HG03066 (cell line): ENCODE measurements at regions not wholly inside any gene's neighbourhood (a gene's known extent, or its start where the extent isn't known, plus 50 kb on each side); places are given as distances from the start of the nearest gene placed in this dataset.

Experiments
- ATAC-seq: cut with Tn5 transposase; IDR thresholded peaks from one replicate; pipeline ENCODE4 v1.9.1; 2021; ENCODE audit warnings: low read depth; ENCODE audit not compliant: unreplicated experiment

DNA sequence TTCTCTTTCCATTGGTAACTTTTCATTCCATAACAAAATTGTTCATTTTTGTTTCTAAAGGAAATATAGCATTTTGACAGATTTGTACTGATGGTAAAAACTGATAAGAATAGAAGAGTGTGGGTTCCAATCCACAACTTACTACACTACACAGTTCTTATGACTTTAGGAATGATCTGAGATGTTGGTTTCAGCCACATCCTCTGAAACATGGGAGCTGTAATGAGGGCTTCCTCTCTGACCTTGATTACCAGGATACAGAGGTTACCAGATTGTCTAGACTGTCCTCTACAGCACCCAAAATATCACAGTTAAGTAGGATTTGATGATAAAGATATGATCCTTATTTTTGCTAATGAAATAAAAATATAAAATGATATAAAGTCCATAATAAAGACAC lies 1184.6 kb downstream of the FLRT2 start:
- no peak for ATAC-seq

DNA sequence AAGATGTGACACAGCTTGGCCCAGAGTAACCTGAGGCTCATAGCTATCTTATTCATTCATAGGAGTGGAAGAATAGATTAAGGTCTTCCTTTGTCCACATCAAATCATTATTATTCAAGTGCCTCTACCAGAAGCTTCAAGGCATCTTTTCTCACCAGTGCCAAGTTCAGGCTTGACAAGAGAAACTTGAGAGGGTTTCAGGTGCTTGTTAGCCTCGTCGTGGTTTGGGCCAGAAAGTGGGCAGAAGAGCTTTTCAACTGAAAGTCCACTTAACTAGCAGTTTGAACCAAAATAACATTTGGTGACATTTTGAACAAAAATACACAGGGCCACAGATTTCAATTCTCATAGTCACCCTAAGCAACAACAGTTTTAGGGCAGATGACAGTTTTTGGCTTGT lies 1184.2 kb downstream of the FLRT2 start:
- ATAC-seq, result no peak

DNA sequence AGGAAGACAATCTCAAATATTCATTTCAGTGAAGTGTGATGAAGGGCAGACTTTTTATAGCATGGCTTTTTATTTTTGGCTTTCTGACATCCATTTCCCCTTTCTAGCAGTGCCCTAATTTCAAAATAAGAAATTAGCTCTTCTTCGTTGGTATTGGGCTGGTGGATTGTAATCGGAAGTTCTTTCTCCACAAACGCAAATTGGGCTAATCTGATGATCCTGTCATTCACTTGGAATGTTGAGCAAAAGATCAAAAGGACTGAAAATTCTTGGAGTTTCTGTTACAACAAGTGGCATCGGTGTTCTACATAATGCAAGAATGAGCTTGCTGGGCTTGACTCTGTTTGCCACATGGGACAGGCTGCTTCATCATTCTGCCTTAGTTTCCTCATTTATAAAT lies 1182.8 kb downstream of the FLRT2 start:
- ATAC-seq, result no peak

DNA sequence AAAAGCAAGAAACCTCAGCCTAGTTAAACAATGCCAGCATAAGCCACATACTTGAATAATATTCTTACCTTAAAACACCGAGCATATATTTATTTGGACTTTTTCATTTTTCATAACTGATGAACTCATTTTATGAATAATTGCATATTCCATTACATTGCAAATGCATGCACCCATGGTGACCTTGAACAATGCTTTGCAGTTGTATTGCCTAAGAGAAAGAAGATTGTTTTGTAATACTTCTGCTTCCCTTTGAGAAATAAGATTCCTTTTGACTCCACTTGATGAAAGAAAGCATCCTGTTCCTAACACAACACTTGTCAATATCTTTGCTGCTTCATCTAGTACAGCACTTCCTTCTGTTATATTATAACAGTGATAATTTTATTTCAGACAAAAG lies 1182.2 kb downstream of the FLRT2 start:
- no peak for ATAC-seq

GRCh38 chr14:86708846-86709339 lies 1178.9 kb downstream of the FLRT2 start:
- no peak for ATAC-seq

GRCh38 chr14:86707071-86707470 lies 1177.1 kb downstream of the FLRT2 start:
- no peak for ATAC-seq

GRCh38 chr14:86683561-86683960 lies 1153.6 kb downstream of the FLRT2 start:
- no peak for ATAC-seq

- no peak for ATAC-seq
Measured at GRCh38 chr14:86675059-86675458, 1145.1 kb downstream of the FLRT2 start.

GRCh38 chr14:86673523-86673969 lies 1143.6 kb downstream of the FLRT2 start:
- no peak for ATAC-seq

- ATAC-seq, result no peak
Measured at GRCh38 chr14:86672080-86672479, 1142.1 kb downstream of the FLRT2 start.

GRCh38 chr14:86665975-86666374 lies 1136.0 kb downstream of the FLRT2 start:
- no peak for ATAC-seq

DNA sequence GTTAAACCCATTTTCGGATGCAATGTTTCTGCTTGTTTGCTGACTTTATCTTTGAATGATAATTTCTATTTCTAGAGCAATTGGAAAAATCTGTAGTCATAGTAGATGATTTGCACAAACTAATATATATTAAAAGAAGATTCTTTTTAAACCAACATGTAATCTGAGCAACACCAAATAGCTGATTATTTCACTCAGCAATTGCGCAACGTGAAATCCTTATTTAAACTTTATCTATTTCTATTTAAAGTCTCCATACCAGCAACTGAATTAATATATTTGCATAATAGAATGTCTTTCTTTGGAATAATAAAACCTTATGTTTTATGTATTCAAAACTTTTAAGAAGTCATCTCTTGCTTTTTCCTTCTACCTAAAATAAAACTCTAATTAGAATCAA lies 1132.4 kb downstream of the FLRT2 start:
- ATAC-seq, result no peak

DNA sequence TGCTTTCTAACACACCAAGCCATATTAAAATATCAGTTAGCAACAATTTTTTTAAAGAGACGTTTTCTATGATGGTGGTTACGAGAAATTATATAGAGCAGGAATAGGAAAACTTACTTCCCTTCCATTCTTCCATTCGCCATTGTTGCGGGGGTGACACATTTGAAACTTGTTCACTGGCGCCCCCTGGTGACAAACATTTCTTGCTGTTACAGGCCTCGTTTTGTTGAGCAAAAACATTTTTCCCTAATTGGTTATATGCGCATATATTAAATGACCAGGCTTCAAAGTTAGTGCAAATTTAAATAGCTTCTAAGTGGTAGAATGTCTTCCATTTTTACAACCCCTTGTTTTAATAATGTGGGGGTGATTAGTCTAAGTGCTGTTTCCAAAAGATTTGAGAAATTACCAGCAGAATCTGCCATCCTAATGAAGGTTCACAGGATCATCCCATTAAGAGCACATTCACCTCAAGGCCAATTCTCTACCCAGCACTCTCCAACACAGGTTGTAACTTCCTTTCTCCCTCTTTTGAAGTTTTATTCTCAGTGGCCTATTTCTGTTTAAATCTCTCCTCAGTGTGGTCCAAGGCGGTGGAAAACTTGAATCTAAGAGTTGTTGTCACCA lies 1124.7 kb downstream of the FLRT2 start:
- no peak for ATAC-seq

- ATAC-seq, result no peak
Measured at GRCh38 chr14:86652526-86652925, 1122.6 kb downstream of the FLRT2 start.

GRCh38 chr14:86646696-86647690 lies 1117.0 kb downstream of the FLRT2 start:
- no peak for ATAC-seq

DNA sequence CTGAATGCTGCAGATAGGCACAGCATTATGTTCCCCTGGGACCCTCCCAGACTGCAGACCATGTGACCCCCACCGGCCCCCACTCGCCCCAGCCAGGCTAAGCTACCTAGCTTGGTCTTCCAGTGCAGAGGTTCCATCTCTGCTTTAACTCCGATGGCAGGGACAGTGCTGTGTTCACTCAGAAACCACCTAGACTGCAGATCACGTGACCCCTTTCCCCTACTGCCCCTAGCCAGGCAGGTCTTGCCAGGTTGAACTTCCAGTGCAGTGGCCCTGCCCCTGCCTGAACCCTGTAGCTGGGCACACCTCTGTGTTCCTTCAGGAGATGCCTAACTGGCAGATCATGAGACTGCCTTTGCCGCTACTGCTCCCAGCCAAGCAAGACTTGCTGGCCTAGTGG lies 1116.2 kb downstream of the FLRT2 start:
- ATAC-seq, result no peak

DNA sequence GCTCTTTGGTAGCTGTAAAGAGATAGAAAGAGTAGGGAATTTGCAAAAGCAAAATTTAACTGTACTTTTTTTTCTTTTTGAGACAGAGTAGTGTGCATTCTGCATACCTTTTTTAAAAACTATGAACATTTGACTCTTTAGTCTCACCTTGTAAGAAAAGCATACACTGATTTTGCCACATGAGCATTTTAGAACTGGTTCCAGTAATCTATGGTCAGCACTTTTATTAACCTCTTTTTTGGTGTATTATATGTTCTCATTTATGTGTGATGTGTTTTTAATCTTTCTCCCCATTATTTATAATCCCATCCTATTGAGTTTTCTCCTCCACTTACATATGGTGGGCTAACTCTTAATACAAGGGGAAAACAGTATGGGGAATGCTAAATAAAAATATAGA lies 1111.4 kb downstream of the FLRT2 start:
- no peak for ATAC-seq

DNA sequence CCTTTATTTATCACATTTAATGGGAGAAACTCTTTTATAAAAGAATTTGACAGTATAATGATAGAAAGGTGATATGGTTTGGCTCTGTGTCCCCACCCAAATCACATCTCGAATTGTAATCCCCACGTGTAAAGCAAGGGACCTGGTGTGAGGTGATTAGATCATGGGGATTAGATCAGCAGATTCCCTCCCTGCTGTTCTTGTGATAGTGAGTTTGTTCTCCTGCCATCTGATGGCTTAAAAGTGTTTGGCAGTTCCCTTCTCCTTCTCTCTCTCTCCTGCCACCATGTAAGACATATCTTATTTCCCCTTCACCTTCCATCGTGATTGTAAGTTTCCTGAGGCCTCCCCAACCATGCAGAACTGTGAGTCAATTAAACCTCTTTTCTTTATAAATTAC lies 1110.3 kb downstream of the FLRT2 start:
- no peak for ATAC-seq

- no peak for ATAC-seq
Measured at GRCh38 chr14:86639666-86640065, 1109.7 kb downstream of the FLRT2 start.

- ATAC-seq, result no peak
Measured at GRCh38 chr14:86639146-86639545, 1109.2 kb downstream of the FLRT2 start.

DNA sequence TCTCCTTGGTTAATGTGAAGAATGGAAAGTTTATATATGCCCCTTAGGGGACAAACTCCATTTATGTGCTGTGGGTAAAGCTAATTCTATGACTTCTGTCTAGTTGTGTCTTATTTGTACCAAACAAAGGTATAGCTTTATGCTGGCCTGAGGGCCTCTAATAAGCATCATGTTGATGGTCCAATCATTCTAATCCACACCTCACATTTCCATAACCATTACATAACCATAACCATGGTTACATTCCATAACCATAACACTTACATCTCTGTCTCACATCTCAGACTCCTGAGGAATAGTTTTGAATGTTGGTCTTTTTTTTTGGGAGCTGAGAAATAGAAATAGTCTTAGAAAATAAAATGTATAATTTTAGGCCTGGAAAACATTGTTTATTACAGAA lies 1097.1 kb downstream of the FLRT2 start:
- no peak for ATAC-seq

- ATAC-seq, result no peak
Measured at GRCh38 chr14:86626530-86626929, 1096.6 kb downstream of the FLRT2 start.
